Stimulated activated CD4-positive, alpha-beta T cell treated with anti-CD3 and anti-CD28 coated beads, Interleukin-12 subunit alpha, Interleukin-12 subunit beta, amount 100 ng/mL, for 24 hours (primary cell): ENCODE measurements at regions not wholly inside any gene's neighbourhood (a gene's known extent, or its start where the extent isn't known, plus 50 kb on each side); places are given as distances from the start of the nearest gene placed in this dataset.
"Not testable (repeated sequence)": the region's sequence is repeated elsewhere in the genome, so short reads cannot be mapped to it uniquely, and the experiment has no call there.

Experiments
- DNase-seq, 2 experiments: peaks; one replicate each; pipeline ENCODE4 v3.0.0-alpha.2; 2020; ENCODE audit warnings: low read depth in 2 of 2

GRCh38 chr6:86477500-86478148 is 459.7 kb upstream of the HTR1E start:
- DNase-seq, result no peak

GRCh38 chr6:86476311-86476710 is 461.0 kb upstream of the HTR1E start:
- DNase-seq, result no peak

- DNase-seq, result no peak
Measured at GRCh38 chr6:86474081-86474480, 463.2 kb upstream of the HTR1E start.

GRCh38 chr6:86471791-86472190 is 465.5 kb upstream of the HTR1E start:
- DNase-seq, result no peak

- DNase-seq, result no peak
Measured at GRCh38 chr6:86459978-86460377, 477.4 kb upstream of the HTR1E start.

- no peak for DNase-seq
Measured at GRCh38 chr6:86456821-86457220, 480.5 kb upstream of the HTR1E start.

- DNase-seq, result no peak
Measured at GRCh38 chr6:86453232-86453631, 484.1 kb upstream of the HTR1E start.

- DNase-seq, result no peak
Measured at GRCh38 chr6:86448398-86448797, 488.9 kb upstream of the HTR1E start.

- no peak for DNase-seq
Measured at GRCh38 chr6:86440608-86441007, 496.7 kb upstream of the HTR1E start.

- no peak for DNase-seq
Measured at GRCh38 chr6:86423571-86423970, 513.8 kb upstream of the HTR1E start.

- DNase-seq, result no peak
Measured at GRCh38 chr6:86412057-86412456, 525.3 kb upstream of the HTR1E start.

GRCh38 chr6:86407128-86407527 is 530.2 kb upstream of the HTR1E start:
- no peak for DNase-seq

- DNase-seq, result not testable (repeated sequence)
Measured at GRCh38 chr6:86392850-86393249, 544.5 kb upstream of the HTR1E start.

- DNase-seq, result no peak
Measured at GRCh38 chr6:86380571-86381125, 556.7 kb upstream of the HTR1E start.

GRCh38 chr6:86357877-86358276 is 579.5 kb upstream of the HTR1E start:
- DNase-seq, result no peak

- DNase-seq, result no peak
Measured at GRCh38 chr6:86355271-86355670, 582.1 kb upstream of the HTR1E start.

GRCh38 chr6:86331919-86332318 is 605.4 kb upstream of the HTR1E start:
- DNase-seq, result no peak

GRCh38 chr6:86331265-86331840 is 606.0 kb upstream of the HTR1E start:
- no peak for DNase-seq

- no peak for DNase-seq
Measured at GRCh38 chr6:86306210-86306609, 631.1 kb upstream of the HTR1E start.

- DNase-seq, result no peak
Measured at GRCh38 chr6:86285876-86286275, 643.2 kb upstream of the SYNCRIP start.

- DNase-seq, result not testable (repeated sequence)
Measured at GRCh38 chr6:86284809-86285480, 642.3 kb upstream of the SYNCRIP start.

- DNase-seq, result not testable (repeated sequence)
Measured at GRCh38 chr6:86283596-86283995, 640.9 kb upstream of the SYNCRIP start.

GRCh38 chr6:86276056-86276455 is 633.4 kb upstream of the SYNCRIP start:
- DNase-seq, result no peak
